CD4-positive, alpha-beta memory T cell (primary cell): ENCODE measurements at regions not wholly inside any gene's neighbourhood (a gene's known extent, or its start where the extent isn't known, plus 50 kb on each side); places are given as distances from the start of the nearest gene placed in this dataset.
"Not testable (repeated sequence)": the region's sequence is repeated elsewhere in the genome, so short reads cannot be mapped to it uniquely, and the experiment has no call there.

Experiments used
- CTCF ChIA-PET: fragments of 350-600 bp; sonication (Branson Sonifier 250); formaldehyde crosslinking; loops from one replicate; lab custom pipeline; 2021; ENCODE audit warnings: inconsistent platforms; ENCODE audit not compliant: partially characterized antibody; lab: Charles Lee
- POLR2A ChIA-PET: fragments of 350-600 bp; sonication (Branson Sonifier 250); formaldehyde crosslinking; loops from one replicate; lab custom pipeline; 2021; ENCODE audit not compliant: partially characterized antibody; lab: Charles Lee
- DNase-seq, 5 donors: peaks; one replicate each; pipeline versions ENCODE4 v3.0.0 to v3.0.0-alpha.2; 2020 to 2022; ENCODE audit warnings: mixed read lengths in 1 of 5
- H3K27ac ChIP-seq: one replicate; pipeline ENCODE4 v1.7.0; 2013; ENCODE audit warnings: low read depth, low read length
- H3K27me3 ChIP-seq: 2 replicates; pipeline ENCODE4 v1.7.0; 2013; ENCODE audit warnings: mild to moderate bottlenecking, low read length, moderate library complexity; ENCODE audit not compliant: insufficient read depth
- H3K36me3 ChIP-seq: 2 replicates; pipeline ENCODE4 v1.7.0; 2013; ENCODE audit warnings: mild to moderate bottlenecking, low read length, moderate library complexity; ENCODE audit not compliant: insufficient read depth
- H3K4me1 ChIP-seq: 2 replicates; pipeline ENCODE4 v1.7.0; 2013; ENCODE audit warnings: mild to moderate bottlenecking, low read length, moderate library complexity; ENCODE audit not compliant: insufficient read depth
- H3K4me3 ChIP-seq, 2 donors: one replicate each; pipeline ENCODE4 v1.7.0; 2013; ENCODE audit warnings: low read length in 2 of 2, mild to moderate bottlenecking in 1 of 2
- H3K9me3 ChIP-seq, 2 donors: one replicate each; pipeline ENCODE4 v1.7.0; 2013; ENCODE audit warnings: low read length in 2 of 2, control low read depth in 1 of 2; ENCODE audit not compliant: control insufficient read depth in 1 of 2
- H3K27ac Mint-ChIP-seq, 7 donors: one replicate each; pipeline ENCODE4 v1.8.0; 2020 to 2021; ENCODE audit warnings: mixed read lengths in 7 of 7, mild to moderate bottlenecking in 6 of 7, inconsistent platforms in 3 of 7, moderate library complexity in 3 of 7
- H3K27me3 Mint-ChIP-seq, 2 donors: one replicate each; pipeline ENCODE4 v1.8.0; 2020 to 2021; ENCODE audit warnings: mixed read lengths in 2 of 2
- H3K36me3 Mint-ChIP-seq, 2 donors: one replicate each; pipeline ENCODE4 v1.8.0; 2020 to 2021; ENCODE audit warnings: mixed read lengths in 2 of 2, inconsistent platforms in 1 of 2, mild to moderate bottlenecking in 1 of 2
- H3K4me1 Mint-ChIP-seq, 4 donors: one replicate each; pipeline ENCODE4 v1.8.0; 2020 to 2021; ENCODE audit warnings: mixed read lengths in 4 of 4, mild to moderate bottlenecking in 1 of 4
- H3K4me3 Mint-ChIP-seq, 8 donors: one replicate each; pipeline ENCODE4 v1.8.0; 2020 to 2021; ENCODE audit warnings: mixed read lengths in 8 of 8, mild to moderate bottlenecking in 7 of 8, moderate library complexity in 6 of 8, inconsistent platforms in 3 of 8
- H3K9me3 Mint-ChIP-seq, 8 donors: one replicate each; pipeline ENCODE4 v1.8.0; 2020 to 2021; ENCODE audit warnings: mixed read lengths in 8 of 8, mild to moderate bottlenecking in 5 of 8, inconsistent platforms in 3 of 8, moderate library complexity in 1 of 8
- intact Hi-C: fragments of 100-400 bp; cut with micrococcal nuclease; formaldehyde crosslinking; loops from one replicate; pipeline ENCODE4 v1.15.1; 2023

- H3K27me3 Mint-ChIP-seq = peaks cover 11 to 21% of the 10 kb centered on the region in 2 donors
- Histone ChIP-seq H3K9me3 (no peaks in the 10 kb centered on the region), H3K27ac (no peak overlapping the region), H3K36me3 (no peaks in the 10 kb centered on the region), H3K4me1 (no peaks in the 10 kb centered on the region), H3K4me3 (no peak overlapping the region), H3K27me3 (no peaks in the 10 kb centered on the region)
- intact Hi-C loops = no loop called here
- POLR2A ChIA-PET = no interaction called here
- H3K9me3 Mint-ChIP-seq = no peaks in the 10 kb centered on the region
- H3K36me3 Mint-ChIP-seq = no peaks in the 10 kb centered on the region
- H3K27ac Mint-ChIP-seq = no peak overlapping the region
- peaks cover 0 to 1% (median 0%) of the 10 kb centered on the region in 4 donors for H3K4me1 Mint-ChIP-seq
- no peak for DNase-seq
- no peak overlapping the region for H3K4me3 Mint-ChIP-seq
- CTCF ChIA-PET = no interaction called here
These were observed 78.8 kb upstream of the VRK1 start for GRCh38 chr14:96718407-96718806.

- CTCF ChIA-PET, H3K4me3 Mint-ChIP-seq, H3K9me3 Mint-ChIP-seq, H3K4me3 ChIP-seq, H3K4me1 Mint-ChIP-seq, H3K4me1 ChIP-seq, intact Hi-C loops, DNase-seq, H3K9me3 ChIP-seq, H3K36me3 ChIP-seq, POLR2A ChIA-PET, H3K27ac ChIP-seq, H3K27me3 ChIP-seq, H3K27ac Mint-ChIP-seq, H3K36me3 Mint-ChIP-seq: not testable (repeated sequence)
- peaks cover 8 to 13% of the 10 kb centered on the region in 2 donors for H3K27me3 Mint-ChIP-seq
These were observed 76.5 kb upstream of the VRK1 start for GRCh38 chr14:96720702-96721101.

GRCh38 chr14:96722736-96723135, 74.4 kb upstream of the VRK1 start:
- H3K27me3 Mint-ChIP-seq = peaks cover 7 to 16% of the 10 kb centered on the region in 2 donors
- CTCF ChIA-PET = interaction anchor here (1.1 to 2.1 kb wide), 2 partner anchors 17 to 18 kb away, joined by 3 to 7 read pairs; no protein-coding TSS in a partner anchor

GRCh38 chr14:96723946-96724345, 73.2 kb upstream of the VRK1 start:
- CTCF ChIA-PET = interaction anchor here (0.7 to 2.1 kb wide), 2 partner anchors 16 to 20 kb away, joined by 3 to 7 read pairs; no protein-coding TSS in a partner anchor
- intact Hi-C loops = no loop called here
- DNase-seq = no peak
- no peak overlapping the region for H3K4me3 Mint-ChIP-seq
- no peaks in the 10 kb centered on the region for H3K9me3 Mint-ChIP-seq
- Histone ChIP-seq H3K27ac (no peak overlapping the region), H3K4me1 (no peaks in the 10 kb centered on the region), H3K36me3 (no peaks in the 10 kb centered on the region), H3K4me3 (no peak overlapping the region), H3K9me3 (no peaks in the 10 kb centered on the region), H3K27me3 (no peaks in the 10 kb centered on the region)
- no peaks in the 10 kb centered on the region for H3K4me1 Mint-ChIP-seq
- POLR2A ChIA-PET = no interaction called here
- no peak overlapping the region for H3K27ac Mint-ChIP-seq
- no peaks in the 10 kb centered on the region for H3K36me3 Mint-ChIP-seq
- H3K27me3 Mint-ChIP-seq = peaks cover 4 to 16% of the 10 kb centered on the region in 2 donors

More at GRCh38 chr14:96722736-96723135, 74.4 kb upstream of the VRK1 start:
- H3K27ac ChIP-seq = no peak overlapping the region
- POLR2A ChIA-PET = no interaction called here
- Mint-ChIP-seq H3K4me1 (no peaks in the 10 kb centered on the region), H3K9me3 (no peaks in the 10 kb centered on the region), H3K4me3 (no peak overlapping the region), H3K27ac (no peak overlapping the region), H3K36me3 (no peaks in the 10 kb centered on the region)
- intact Hi-C loops = no loop called here
- no peaks in the 10 kb centered on the region for H3K36me3 ChIP-seq
- H3K4me1 ChIP-seq = no peaks in the 10 kb centered on the region
- H3K4me3 ChIP-seq = no peak overlapping the region
- no peaks in the 10 kb centered on the region for H3K27me3 ChIP-seq
- DNase-seq = no peak
- H3K9me3 ChIP-seq = no peaks in the 10 kb centered on the region

GRCh38 chr14:96725232-96725631, 72.0 kb upstream of the VRK1 start:
- H3K4me3 ChIP-seq = no peak overlapping the region
- H3K36me3 ChIP-seq = no peaks in the 10 kb centered on the region
- Mint-ChIP-seq H3K4me3 (no peak overlapping the region), H3K36me3 (no peaks in the 10 kb centered on the region), H3K9me3 (no peaks in the 10 kb centered on the region), H3K27me3 (peaks cover 5 to 16% of the 10 kb centered on the region in 2 donors), H3K27ac (no peak overlapping the region), H3K4me1 (no peaks in the 10 kb centered on the region)
- H3K4me1 ChIP-seq = no peaks in the 10 kb centered on the region
- no peaks in the 10 kb centered on the region for H3K9me3 ChIP-seq
- intact Hi-C loops = no loop called here
- no peaks in the 10 kb centered on the region for H3K27me3 ChIP-seq
- no peak for DNase-seq
- POLR2A ChIA-PET = no interaction called here
- no peak overlapping the region for H3K27ac ChIP-seq
- CTCF ChIA-PET = interaction anchor here (2.1 kb wide), 1 partner anchor 15 kb away, joined by 7 read pairs; no protein-coding TSS in a partner anchor

GRCh38 chr14:96727073-96727472, 70.1 kb upstream of the VRK1 start:
- H3K36me3 ChIP-seq = no peaks in the 10 kb centered on the region
- no peak overlapping the region for H3K27ac Mint-ChIP-seq
- H3K4me1 ChIP-seq = no peaks in the 10 kb centered on the region
- no peaks in the 10 kb centered on the region for H3K4me1 Mint-ChIP-seq
- no peaks in the 10 kb centered on the region for H3K36me3 Mint-ChIP-seq
- intact Hi-C loops = no loop called here
- H3K27me3 ChIP-seq = no peaks in the 10 kb centered on the region
- DNase-seq = no peak
- no peak overlapping the region for H3K4me3 Mint-ChIP-seq
- no peak overlapping the region for H3K27ac ChIP-seq
- H3K27me3 Mint-ChIP-seq = peaks cover 7 to 15% of the 10 kb centered on the region in 2 donors
- POLR2A ChIA-PET = no interaction called here
- no peaks in the 10 kb centered on the region for H3K9me3 Mint-ChIP-seq
- H3K9me3 ChIP-seq = no peaks in the 10 kb centered on the region
- H3K4me3 ChIP-seq = no peak overlapping the region
- CTCF ChIA-PET = no interaction called here

- H3K4me1 Mint-ChIP-seq = no peaks in the 10 kb centered on the region
- intact Hi-C loops = no loop called here
- no peak for DNase-seq
- H3K27ac Mint-ChIP-seq = no peak overlapping the region
- no peaks in the 10 kb centered on the region for H3K9me3 Mint-ChIP-seq
- H3K27ac ChIP-seq = no peak overlapping the region
- POLR2A ChIA-PET = no interaction called here
- peaks cover 7 to 15% of the 10 kb centered on the region in 2 donors for H3K27me3 Mint-ChIP-seq
- no peaks in the 10 kb centered on the region for H3K27me3 ChIP-seq
- no peak overlapping the region for H3K4me3 Mint-ChIP-seq
- H3K36me3 ChIP-seq = no peaks in the 10 kb centered on the region
- H3K36me3 Mint-ChIP-seq = no peaks in the 10 kb centered on the region
- CTCF ChIA-PET = no interaction called here
- no peaks in the 10 kb centered on the region for H3K9me3 ChIP-seq
- H3K4me3 ChIP-seq = no peak overlapping the region
- no peaks in the 10 kb centered on the region for H3K4me1 ChIP-seq
These were observed 69.7 kb upstream of the VRK1 start for GRCh38 chr14:96727491-96727890.
